ENCODE measurements at regions not wholly inside any gene's neighbourhood (a gene's known extent, or its start where the extent isn't known, plus 50 kb on each side); places are given as distances from the start of the nearest gene placed in this dataset.

DNA sequence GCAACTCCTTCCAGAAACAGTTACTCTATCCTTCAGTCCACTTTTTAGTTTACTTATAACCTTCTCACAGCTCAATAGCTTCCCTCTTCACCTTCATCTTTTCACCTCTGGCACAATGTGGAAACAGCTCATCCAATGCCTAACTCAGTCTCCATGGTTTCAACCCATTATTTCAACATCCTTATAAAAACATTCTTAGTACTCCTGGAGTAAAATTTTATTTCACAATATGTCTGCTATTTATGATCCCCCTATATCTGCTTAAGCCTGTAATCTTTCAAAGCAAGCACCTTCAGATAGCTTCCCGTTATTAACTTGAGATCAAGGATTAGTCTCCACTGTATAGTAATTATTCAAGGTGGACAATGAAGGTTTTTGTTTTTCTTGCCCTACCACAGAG, 156.3 kb downstream of the GASK1B start:
- TF ChIP-seq, protein P1, sequence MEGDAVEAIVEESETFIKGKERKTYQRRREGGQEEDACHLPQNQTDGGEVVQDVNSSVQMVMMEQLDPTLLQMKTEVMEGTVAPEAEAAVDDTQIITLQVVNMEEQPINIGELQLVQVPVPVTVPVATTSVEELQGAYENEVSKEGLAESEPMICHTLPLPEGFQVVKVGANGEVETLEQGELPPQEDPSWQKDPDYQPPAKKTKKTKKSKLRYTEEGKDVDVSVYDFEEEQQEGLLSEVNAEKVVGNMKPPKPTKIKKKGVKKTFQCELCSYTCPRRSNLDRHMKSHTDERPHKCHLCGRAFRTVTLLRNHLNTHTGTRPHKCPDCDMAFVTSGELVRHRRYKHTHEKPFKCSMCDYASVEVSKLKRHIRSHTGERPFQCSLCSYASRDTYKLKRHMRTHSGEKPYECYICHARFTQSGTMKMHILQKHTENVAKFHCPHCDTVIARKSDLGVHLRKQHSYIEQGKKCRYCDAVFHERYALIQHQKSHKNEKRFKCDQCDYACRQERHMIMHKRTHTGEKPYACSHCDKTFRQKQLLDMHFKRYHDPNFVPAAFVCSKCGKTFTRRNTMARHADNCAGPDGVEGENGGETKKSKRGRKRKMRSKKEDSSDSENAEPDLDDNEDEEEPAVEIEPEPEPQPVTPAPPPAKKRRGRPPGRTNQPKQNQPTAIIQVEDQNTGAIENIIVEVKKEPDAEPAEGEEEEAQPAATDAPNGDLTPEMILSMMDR (IDR thresholded peaks at IDR 0.05) = no peak
- TF ChIP-seq POLR2A (IDR thresholded peaks at IDR 0.05) = no peak
- TF ChIP-seq EP300 (IDR thresholded peaks at IDR 0.05) = no peak
- no peak for TF ChIP-seq POLR2AphosphoS5 (IDR thresholded peaks at IDR 0.05)

Data from upper lobe of left lung (tissue), 4 donors.